ENCODE measurements at regions not wholly inside any gene's neighbourhood (a gene's known extent, or its start where the extent isn't known, plus 50 kb on each side); places are given as distances from the start of the nearest gene placed in this dataset.

DNA sequence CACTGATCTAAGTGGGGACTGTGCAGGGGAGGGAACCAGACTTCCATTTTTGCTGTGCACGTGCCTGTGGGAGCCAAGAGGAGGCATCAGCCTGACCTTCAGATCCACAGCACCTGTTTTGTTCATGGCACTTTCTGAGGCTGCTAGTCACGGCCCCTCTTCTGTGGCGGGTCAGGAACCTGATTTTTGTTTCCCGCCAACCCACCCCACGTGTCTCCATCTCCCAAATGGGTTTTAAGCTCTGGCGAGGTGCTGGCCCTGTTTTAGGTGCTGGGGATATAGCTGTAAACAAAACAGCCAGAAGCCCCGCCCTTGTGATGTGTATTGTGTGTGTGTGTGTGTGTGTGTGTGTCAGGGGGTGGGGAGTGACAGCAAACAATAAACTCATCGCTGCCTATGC lies 60.4 kb upstream of the GRPEL1 start:
- DNase-seq (ENCODE audit: low read depth), result no peak

DNA sequence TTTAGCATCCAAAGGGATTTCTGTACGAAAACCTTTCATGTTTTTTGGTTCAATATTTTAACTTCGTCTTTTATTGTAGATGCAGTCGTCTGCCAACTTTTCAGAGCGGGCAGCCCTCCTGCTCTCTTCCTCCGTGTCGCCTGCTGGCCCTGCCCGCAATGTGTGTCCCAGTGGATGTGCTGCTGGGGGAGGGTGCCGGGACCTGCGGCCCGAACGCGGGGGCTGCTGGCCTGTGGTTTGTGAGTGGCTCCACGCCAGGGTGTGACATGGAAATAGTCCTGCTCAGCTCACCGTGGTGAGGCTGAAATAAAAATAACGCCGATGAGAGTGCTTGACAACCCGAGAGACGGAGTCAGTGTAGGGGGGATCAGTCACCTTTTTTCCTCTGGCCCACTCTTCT lies 59.7 kb upstream of the GRPEL1 start:
- no peak for DNase-seq (ENCODE audit: low read depth)

DNA sequence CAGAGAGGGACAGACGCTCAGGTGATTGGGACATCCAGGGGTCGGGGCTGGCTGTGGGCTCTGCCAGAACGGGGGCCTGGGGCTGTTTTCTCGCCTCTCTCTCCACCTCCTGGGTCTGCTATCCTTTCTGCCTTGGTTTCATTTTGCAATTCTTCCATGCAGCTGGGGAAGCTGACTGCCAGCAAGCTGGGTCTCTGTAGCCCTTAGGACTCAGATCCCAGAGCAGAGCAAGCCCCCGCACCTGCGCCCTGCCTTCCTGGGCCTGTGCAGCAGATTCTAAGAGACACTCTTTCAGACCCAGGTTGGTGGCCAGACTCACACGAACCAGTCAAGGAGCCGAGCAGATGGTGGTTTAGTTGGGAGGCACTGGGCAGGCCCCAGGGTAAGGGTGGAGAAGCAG lies 59.1 kb upstream of the GRPEL1 start:
- DNase-seq (ENCODE audit: low read depth), result no peak

DNA sequence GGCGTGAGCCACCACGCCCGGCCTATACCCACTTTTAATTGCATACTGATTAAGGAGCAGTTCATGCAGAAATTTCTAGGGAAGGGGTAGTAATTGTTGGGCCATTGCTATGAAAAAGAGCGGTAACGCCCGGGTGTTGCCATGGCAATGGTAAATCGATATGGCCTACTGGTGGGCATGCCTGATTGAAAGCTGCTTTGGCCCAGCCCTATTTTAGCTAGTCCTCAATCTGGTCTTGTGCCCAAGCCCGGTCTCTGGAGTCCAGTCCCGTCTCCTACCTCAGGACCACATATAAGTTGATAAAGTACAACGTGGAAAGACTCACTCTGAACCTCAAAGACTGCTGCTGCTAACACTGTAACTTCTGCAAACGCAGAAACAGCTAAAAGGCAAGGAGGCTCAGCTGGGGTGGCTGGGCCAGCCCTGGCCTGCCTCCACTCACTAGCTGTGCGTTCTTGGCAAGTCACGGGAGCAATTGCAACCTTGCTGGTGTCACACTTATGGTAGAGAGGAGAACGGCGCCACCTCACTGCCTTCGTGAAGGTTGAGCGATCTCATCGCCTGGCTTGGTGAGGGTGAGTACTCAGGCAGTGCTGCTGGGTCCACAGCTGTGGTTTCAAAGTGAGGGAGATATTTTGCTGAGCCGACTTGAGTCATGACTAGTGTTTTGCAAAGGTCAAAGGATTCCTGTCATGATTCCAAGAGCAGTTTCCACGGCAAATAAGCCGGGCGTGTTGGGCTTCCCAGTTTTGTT lies 57.0 kb upstream of the GRPEL1 start:
- DNase-seq (ENCODE audit: low read depth), result peak; percentile 84

DNA sequence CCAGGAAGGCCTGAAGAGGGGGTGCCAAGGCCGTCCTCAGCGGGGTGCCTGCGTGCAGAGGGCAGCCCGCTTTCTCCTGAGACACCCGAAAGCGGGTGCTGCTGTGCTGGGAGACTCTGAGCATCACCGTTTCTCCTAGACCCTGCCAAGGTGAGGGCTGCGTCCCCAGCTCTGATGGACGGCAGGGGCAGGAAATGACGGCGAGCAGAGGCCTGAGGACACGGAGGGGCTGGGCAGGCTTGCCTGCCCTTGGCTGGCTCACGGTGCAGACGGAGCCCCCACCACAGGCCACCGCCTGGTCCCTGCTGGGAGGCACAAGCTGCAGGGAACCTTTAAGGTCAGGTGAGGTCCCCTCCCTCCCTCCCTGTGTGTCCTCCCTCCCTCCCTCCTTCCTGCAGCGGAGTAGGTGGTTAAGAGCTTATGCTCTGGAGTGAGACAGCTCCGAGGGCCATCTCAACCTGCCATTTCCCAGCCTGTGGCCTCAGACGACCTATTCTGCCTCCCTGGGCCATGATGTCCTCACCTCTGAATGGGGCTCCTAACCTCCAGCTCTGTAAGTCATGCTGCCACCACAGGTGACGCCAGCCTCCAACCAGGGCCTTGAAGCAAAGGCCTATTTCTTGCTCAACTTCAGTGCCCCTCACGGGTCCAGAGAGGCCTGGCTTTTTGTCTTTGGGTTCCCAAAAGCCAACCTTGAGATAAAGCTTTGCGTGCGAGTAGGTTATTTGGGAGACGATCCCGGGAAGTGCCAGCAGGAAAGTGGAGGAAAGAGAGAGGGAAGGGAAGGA lies 54.2 kb upstream of the GRPEL1 start:
- no peak for DNase-seq (ENCODE audit: low read depth)

DNA sequence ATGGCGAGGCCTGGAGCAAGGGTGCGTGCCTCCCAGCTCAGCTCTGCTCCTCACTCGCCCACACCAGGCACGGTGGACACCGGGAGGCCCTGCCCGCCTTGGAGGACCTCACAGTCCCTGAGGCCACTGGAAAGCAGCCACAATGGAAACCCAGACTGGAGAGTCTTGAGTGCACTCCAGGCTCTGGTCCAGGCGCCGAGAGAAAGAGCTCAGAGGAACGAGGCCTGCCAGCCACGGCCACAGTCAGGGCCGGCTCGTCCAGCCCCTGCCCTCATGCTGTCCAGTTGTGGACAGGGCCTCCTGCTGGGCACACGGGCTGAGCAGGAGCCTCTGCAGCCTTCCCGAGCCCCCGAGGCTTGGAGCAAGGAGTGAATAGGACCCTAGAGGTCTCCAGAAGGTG lies 53.3 kb upstream of the GRPEL1 start:
- DNase-seq (ENCODE audit: low read depth), result no peak

DNA sequence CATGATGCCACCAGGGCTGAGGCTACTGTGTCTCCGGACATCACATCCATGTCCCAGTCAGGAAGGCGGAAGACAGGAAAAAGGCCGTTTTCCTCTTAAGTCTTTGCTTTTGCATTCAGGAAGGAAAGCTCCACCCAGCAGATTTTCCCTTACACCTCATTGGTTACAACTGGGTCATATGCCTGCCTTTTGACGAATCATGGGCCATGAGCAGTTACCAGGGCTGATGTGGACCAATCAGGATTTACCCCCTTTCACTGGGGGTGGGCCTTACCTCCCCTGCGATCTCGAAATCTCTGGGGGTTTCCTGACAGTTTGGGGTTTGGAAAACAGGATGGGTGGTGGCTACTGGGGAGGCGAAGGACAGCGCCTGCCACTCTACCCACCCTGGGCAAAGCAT lies 52.5 kb upstream of the GRPEL1 start:
- no peak for DNase-seq (ENCODE audit: low read depth)

DNA sequence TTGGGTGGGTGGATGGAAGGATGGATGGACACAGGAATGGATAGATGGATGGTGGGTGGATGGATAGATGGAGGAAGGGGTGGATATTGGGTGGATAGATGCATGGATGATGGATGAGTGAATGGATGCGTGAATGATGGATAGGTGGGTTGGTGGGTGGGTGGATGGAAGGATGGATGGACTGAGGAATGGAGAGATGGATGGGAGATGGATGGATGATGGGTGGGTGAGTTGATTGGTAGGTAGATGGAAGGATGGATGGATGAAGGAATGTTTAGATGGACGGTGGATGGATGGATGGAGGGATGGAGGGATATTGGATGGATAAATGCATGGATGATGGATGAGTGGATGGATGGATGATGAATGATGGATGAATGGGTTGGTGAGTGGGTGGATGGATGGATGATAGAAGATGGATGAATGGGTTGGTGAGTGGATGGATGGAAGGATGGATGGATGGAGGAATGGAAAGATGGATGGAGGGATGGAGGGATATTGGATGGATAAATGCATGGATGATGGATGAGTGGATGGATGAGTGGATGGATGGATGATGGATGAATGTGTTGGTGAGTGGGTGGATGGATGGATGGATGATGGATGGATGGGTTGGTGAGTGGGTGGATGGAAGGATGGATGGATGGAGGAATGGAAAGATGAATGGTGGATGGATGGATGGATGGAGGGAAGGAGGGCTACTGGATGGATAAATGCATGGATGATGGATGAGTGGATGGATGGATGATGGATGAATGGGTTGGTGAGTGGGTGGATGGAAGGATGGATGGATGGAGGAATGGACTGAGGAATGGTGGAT lies 50.4 kb upstream of the GRPEL1 start:
- no peak for DNase-seq (ENCODE audit: low read depth)

All from myocyte (in vitro differentiated cells).